Inflammatory macrophage treated with lipopolysaccharide for 1 hour (primary cell): ENCODE measurements at regions not wholly inside any gene's neighbourhood (a gene's known extent, or its start where the extent isn't known, plus 50 kb on each side); places are given as distances from the start of the nearest gene placed in this dataset.
"Not testable (repeated sequence)": the region's sequence is repeated elsewhere in the genome, so short reads cannot be mapped to it uniquely, and the experiment has no call there.

ENCODE experiments used
- DNase-seq, 2 donors: peaks; one replicate each; pipeline ENCODE4 v3.0.0-alpha.2; 2020 to 2022

GRCh38 chr13:58949646-58950045, 1214.1 kb downstream of the DIAPH3 start:
- DNase-seq, result no peak

GRCh38 chr13:58950911-58951310, 1212.8 kb downstream of the DIAPH3 start:
- no peak for DNase-seq

- DNase-seq, result no peak
These were observed 1210.1 kb downstream of the DIAPH3 start for GRCh38 chr13:58953638-58954037.

- no peak for DNase-seq
These were observed 1208.0 kb downstream of the DIAPH3 start for GRCh38 chr13:58955546-58956385.

GRCh38 chr13:58958097-58958496, 1205.6 kb downstream of the DIAPH3 start:
- not testable (repeated sequence) for DNase-seq

- no peak for DNase-seq
These were observed 1202.8 kb downstream of the DIAPH3 start for GRCh38 chr13:58960888-58961287.

GRCh38 chr13:58963321-58963720, 1200.4 kb downstream of the DIAPH3 start:
- no peak for DNase-seq

GRCh38 chr13:58964048-58964447, 1199.7 kb downstream of the DIAPH3 start:
- no peak for DNase-seq

GRCh38 chr13:58977085-58977484, 1186.6 kb downstream of the DIAPH3 start:
- DNase-seq, result no peak

- DNase-seq, result no peak
These were observed 1185.4 kb downstream of the DIAPH3 start for GRCh38 chr13:58978331-58978730.

GRCh38 chr13:58979851-58980250, 1183.9 kb downstream of the DIAPH3 start:
- DNase-seq, result no peak

- no peak for DNase-seq
These were observed 1177.9 kb downstream of the DIAPH3 start for GRCh38 chr13:58985845-58986244.

- DNase-seq, result no peak
These were observed 1174.2 kb downstream of the DIAPH3 start for GRCh38 chr13:58989556-58989955.

GRCh38 chr13:58991826-58992477, 1171.8 kb downstream of the DIAPH3 start:
- DNase-seq, result no peak

- DNase-seq, result no peak
These were observed 1171.2 kb downstream of the DIAPH3 start for GRCh38 chr13:58992478-58993042.

- no peak for DNase-seq
These were observed 1169.7 kb downstream of the DIAPH3 start for GRCh38 chr13:58994077-58994476.

- DNase-seq, result no peak
These were observed 1169.0 kb downstream of the DIAPH3 start for GRCh38 chr13:58994777-58995176.

GRCh38 chr13:58998716-58999115, 1165.0 kb downstream of the DIAPH3 start:
- DNase-seq, result no peak

- DNase-seq, result no peak
These were observed 1163.9 kb downstream of the DIAPH3 start for GRCh38 chr13:58999851-59000250.

GRCh38 chr13:59000770-59001169, 1163.0 kb downstream of the DIAPH3 start:
- DNase-seq, result no peak

- DNase-seq, result no peak
These were observed 1151.0 kb downstream of the DIAPH3 start for GRCh38 chr13:59012731-59013130.

GRCh38 chr13:59016250-59016649, 1147.5 kb downstream of the DIAPH3 start:
- DNase-seq, result no peak

GRCh38 chr13:59024434-59024833, 1139.3 kb downstream of the DIAPH3 start:
- DNase-seq, result no peak

GRCh38 chr13:59034198-59034597, 1129.5 kb downstream of the DIAPH3 start:
- no peak for DNase-seq
